GM23338 (cell line): ENCODE measurements at regions not wholly inside any gene's neighbourhood (a gene's known extent, or its start where the extent isn't known, plus 50 kb on each side); places are given as distances from the start of the nearest gene placed in this dataset.

Source experiments
- CREB1 ChIP-seq: fragments of 250-450 bp; sonication (Bioruptor Pico); IDR thresholded peaks from 2 replicates; pipeline ENCODE4 v1.5.0; 2020; ENCODE audit warnings: low read depth, mild to moderate bottlenecking, moderate library complexity
- EZH2 ChIP-seq: fragments of 200-600 bp; sonication (generic); IDR thresholded peaks from one replicate; pipeline ENCODE4 v1.8.0; 2017; ENCODE audit warnings: antibody characterized with exemption, mild to moderate bottlenecking, low read depth; ENCODE audit not compliant: unreplicated experiment
- EZH2phosphoT487 ChIP-seq: fragments of 200-600 bp; sonication (generic); IDR thresholded peaks from one replicate; pipeline ENCODE4 v1.8.1; 2018; ENCODE audit warnings: antibody characterized with exemption; ENCODE audit not compliant: unreplicated experiment
- JUNB ChIP-seq: IDR thresholded peaks from one replicate; pipeline ENCODE4 v1.6.1; 2016; ENCODE audit warnings: antibody characterized with exemption; ENCODE audit not compliant: unreplicated experiment
- NANOG ChIP-seq: IDR thresholded peaks from 2 replicates; pipeline ENCODE4 v1.6.1; 2016; ENCODE audit warnings: antibody characterized with exemption, borderline replicate concordance
- POLR2AphosphoS5 ChIP-seq: IDR thresholded peaks from 2 replicates; pipeline ENCODE4 v1.6.1; 2016; ENCODE audit warnings: antibody characterized with exemption, low read depth
- REST ChIP-seq: IDR thresholded peaks from one replicate; pipeline ENCODE4 v1.6.1; 2018; ENCODE audit warnings: antibody characterized with exemption; ENCODE audit not compliant: unreplicated experiment
- STAT1 ChIP-seq: IDR thresholded peaks from one replicate; pipeline ENCODE4 v1.6.1; 2016; ENCODE audit warnings: antibody characterized with exemption; ENCODE audit not compliant: unreplicated experiment
- ZNF114 ChIP-seq: fragments of 250-450 bp; sonication (Bioruptor Pico); IDR thresholded peaks from 2 replicates; pipeline ENCODE4 v1.5.0; 2020; ENCODE audit warnings: mild to moderate bottlenecking, moderate library complexity
- ZNF331 ChIP-seq: fragments of 250-450 bp; sonication (Bioruptor Pico); IDR thresholded peaks from 2 replicates; pipeline ENCODE4 v1.5.0; 2020; ENCODE audit warnings: low read depth, mild to moderate bottlenecking, moderate library complexity
- TF ChIP-seq, protein P1 (sequence below): fragments of 250-450 bp; sonication (Bioruptor Pico); IDR thresholded peaks from 2 replicates; pipeline ENCODE4 v1.5.0; 2020; ENCODE audit warnings: mild to moderate bottlenecking, moderate library complexity

GRCh38 chrX:109952985-109953905 lies 49.7 kb upstream of the TMEM164 start (continued):
- TF ChIP-seq, protein P1, sequence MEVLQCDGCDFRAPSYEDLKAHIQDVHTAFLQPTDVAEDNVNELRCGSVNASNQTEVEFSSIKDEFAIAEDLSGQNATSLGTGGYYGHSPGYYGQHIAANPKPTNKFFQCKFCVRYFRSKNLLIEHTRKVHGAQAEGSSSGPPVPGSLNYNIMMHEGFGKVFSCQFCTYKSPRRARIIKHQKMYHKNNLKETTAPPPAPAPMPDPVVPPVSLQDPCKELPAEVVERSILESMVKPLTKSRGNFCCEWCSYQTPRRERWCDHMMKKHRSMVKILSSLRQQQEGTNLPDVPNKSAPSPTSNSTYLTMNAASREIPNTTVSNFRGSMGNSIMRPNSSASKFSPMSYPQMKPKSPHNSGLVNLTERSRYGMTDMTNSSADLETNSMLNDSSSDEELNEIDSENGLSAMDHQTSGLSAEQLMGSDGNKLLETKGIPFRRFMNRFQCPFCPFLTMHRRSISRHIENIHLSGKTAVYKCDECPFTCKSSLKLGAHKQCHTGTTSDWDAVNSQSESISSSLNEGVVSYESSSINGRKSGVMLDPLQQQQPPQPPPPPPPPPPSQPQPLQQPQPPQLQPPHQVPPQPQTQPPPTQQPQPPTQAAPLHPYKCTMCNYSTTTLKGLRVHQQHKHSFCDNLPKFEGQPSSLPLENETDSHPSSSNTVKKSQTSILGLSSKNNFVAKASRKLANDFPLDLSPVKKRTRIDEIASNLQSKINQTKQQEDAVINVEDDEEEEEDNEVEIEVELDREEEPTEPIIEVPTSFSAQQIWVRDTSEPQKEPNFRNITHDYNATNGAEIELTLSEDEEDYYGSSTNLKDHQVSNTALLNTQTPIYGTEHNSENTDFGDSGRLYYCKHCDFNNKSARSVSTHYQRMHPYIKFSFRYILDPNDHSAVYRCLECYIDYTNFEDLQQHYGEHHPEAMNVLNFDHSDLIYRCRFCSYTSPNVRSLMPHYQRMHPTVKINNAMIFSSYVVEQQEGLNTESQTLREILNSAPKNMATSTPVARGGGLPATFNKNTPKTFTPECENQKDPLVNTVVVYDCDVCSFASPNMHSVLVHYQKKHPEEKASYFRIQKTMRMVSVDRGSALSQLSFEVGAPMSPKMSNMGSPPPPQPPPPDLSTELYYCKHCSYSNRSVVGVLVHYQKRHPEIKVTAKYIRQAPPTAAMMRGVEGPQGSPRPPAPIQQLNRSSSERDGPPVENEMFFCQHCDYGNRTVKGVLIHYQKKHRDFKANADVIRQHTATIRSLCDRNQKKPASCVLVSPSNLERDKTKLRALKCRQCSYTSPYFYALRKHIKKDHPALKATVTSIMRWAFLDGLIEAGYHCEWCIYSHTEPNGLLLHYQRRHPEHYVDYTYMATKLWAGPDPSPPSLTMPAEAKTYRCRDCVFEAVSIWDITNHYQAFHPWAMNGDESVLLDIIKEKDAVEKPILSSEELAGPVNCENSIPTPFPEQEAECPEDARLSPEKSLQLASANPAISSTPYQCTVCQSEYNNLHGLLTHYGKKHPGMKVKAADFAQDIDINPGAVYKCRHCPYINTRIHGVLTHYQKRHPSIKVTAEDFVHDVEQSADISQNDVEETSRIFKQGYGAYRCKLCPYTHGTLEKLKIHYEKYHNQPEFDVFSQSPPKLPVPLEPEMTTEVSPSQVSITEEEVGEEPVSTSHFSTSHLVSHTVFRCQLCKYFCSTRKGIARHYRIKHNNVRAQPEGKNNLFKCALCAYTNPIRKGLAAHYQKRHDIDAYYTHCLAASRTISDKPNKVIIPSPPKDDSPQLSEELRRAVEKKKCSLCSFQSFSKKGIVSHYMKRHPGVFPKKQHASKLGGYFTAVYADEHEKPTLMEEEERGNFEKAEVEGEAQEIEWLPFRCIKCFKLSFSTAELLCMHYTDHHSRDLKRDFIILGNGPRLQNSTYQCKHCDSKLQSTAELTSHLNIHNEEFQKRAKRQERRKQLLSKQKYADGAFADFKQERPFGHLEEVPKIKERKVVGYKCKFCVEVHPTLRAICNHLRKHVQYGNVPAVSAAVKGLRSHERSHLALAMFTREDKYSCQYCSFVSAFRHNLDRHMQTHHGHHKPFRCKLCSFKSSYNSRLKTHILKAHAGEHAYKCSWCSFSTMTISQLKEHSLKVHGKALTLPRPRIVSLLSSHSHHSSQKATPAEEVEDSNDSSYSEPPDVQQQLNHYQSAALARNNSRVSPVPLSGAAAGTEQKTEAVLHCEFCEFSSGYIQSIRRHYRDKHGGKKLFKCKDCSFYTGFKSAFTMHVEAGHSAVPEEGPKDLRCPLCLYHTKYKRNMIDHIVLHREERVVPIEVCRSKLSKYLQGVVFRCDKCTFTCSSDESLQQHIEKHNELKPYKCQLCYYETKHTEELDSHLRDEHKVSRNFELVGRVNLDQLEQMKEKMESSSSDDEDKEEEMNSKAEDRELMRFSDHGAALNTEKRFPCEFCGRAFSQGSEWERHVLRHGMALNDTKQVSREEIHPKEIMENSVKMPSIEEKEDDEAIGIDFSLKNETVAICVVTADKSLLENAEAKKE (CRISPR knock-in tag), result no peak
- no peak for TF ChIP-seq REST
- no peak for TF ChIP-seq ZNF331 (CRISPR knock-in tag)
- no peak for TF ChIP-seq STAT1
- TF ChIP-seq CREB1 (CRISPR knock-in tag), result no peak
- no peak for TF ChIP-seq NANOG
- no peak for TF ChIP-seq POLR2AphosphoS5
- TF ChIP-seq ZNF114 (CRISPR knock-in tag), result no peak
- no peak for TF ChIP-seq JUNB
- TF ChIP-seq EZH2phosphoT487, result no peak
- TF ChIP-seq EZH2, result no peak
